ENCODE measurements at regions not wholly inside any gene's neighbourhood (a gene's known extent, or its start where the extent isn't known, plus 50 kb on each side); places are given as distances from the start of the nearest gene placed in this dataset.

DNA sequence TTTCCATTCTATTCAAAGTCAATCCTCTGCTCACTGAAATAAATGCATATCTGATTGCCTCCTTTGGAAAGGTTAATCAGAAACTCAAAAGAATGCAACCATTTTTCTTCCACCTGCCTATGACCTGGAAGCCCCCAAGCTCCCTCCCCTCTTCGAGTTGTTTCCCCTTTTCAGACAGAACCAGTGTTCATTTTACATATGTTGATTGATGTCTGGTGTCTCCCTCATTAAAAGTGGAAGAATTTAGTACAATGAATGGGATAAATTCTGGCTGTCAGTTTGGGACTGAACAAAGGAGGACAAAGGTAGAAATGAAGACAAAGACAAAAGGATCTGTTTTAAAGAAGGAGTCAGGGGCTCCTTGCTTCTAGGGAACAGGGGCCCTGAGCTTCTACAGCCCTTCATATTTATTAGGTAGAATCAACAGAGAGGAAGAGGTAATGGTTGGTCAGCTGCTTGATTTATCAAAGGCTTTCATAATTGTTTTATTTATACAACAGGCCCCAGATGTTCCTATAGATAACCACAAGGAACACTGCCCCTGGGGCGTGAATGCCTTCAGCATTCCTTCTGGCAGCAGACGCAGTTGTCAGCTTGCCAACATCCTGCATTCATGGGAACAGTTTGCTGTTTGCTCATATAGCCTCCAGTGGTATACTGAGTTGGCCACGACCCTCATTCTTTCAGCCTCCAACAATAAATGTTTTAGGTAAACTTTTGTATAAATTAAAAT is 949.8 kb upstream of the LRATD1 start:
- peaks cover 38% of the 10 kb centered on the region for H3K36me3 Mint-ChIP-seq
- TF ChIP-seq SOX15 (CRISPR knock-in tag; IDR thresholded peaks at IDR 0.05), result no peak
- TF ChIP-seq, protein P1, sequence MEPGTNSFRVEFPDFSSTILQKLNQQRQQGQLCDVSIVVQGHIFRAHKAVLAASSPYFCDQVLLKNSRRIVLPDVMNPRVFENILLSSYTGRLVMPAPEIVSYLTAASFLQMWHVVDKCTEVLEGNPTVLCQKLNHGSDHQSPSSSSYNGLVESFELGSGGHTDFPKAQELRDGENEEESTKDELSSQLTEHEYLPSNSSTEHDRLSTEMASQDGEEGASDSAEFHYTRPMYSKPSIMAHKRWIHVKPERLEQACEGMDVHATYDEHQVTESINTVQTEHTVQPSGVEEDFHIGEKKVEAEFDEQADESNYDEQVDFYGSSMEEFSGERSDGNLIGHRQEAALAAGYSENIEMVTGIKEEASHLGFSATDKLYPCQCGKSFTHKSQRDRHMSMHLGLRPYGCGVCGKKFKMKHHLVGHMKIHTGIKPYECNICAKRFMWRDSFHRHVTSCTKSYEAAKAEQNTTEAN (CRISPR knock-in tag; IDR thresholded peaks at IDR 0.05), result no peak
- TF ChIP-seq, protein P2, sequence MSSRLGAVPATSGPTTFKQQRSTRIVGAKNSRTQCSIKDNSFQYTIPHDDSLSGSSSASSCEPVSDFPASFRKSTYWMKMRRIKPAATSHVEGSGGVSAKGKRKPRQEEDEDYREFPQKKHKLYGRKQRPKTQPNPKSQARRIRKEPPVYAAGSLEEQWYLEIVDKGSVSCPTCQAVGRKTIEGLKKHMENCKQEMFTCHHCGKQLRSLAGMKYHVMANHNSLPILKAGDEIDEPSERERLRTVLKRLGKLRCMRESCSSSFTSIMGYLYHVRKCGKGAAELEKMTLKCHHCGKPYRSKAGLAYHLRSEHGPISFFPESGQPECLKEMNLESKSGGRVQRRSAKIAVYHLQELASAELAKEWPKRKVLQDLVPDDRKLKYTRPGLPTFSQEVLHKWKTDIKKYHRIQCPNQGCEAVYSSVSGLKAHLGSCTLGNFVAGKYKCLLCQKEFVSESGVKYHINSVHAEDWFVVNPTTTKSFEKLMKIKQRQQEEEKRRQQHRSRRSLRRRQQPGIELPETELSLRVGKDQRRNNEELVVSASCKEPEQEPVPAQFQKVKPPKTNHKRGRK (CRISPR knock-in tag; IDR thresholded peaks at IDR 0.05; ENCODE audit: borderline replicate concordance), result no peak
- peaks cover 77% of the 10 kb centered on the region for H3K27me3 Mint-ChIP-seq (ENCODE audit: low read depth)
- H3K4me1 Mint-ChIP-seq, result peaks cover 10% of the 10 kb centered on the region
- DNase-seq (ENCODE audit: low spot score) (no peak), ATAC-seq (no peak)
- peaks cover 51% of the 10 kb centered on the region for H3K9me3 Mint-ChIP-seq
- H3K27ac Mint-ChIP-seq, result no peak overlapping the region
- no peak overlapping the region for H3K4me3 Mint-ChIP-seq
- ChIA-PET POLR2A (no interaction called here), CTCF (no interaction called here)

DNA sequence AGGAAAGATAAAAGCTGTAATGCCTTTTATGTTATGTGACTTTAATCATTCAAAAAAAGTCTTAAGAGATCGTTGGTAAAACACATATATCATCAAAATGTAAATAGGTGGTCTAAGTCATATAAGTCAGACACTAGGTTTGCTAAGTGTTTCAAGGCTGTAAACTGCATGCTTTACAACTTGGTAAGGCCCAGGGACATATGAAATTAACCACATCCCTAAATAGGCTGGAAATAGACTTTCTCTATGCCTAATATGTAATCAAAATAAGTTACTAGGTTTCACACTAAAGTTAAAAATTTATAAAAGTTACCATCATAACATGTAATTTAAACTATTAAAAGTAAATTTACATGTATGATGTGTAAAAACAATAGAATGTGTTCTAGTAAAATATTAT is 946.3 kb upstream of the LRATD1 start:
- peaks cover 10% of the 10 kb centered on the region for H3K4me1 Mint-ChIP-seq
- DNase-seq (ENCODE audit: low spot score) (no peak), ATAC-seq (no peak)
- no peak overlapping the region for H3K4me3 Mint-ChIP-seq
- TF ChIP-seq, protein P3, sequence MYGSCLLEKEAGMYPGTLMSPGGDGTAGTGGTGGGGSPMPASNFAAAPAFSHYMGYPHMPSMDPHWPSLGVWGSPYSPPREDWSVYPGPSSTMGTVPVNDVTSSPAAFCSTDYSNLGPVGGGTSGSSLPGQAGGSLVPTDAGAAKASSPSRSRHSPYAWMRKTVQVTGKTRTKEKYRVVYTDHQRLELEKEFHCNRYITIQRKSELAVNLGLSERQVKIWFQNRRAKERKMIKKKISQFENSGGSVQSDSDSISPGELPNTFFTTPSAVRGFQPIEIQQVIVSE (CRISPR knock-in tag; IDR thresholded peaks at IDR 0.05; ENCODE audit: borderline replicate concordance), result no peak
- TF ChIP-seq SP1 (CRISPR knock-in tag; conservative IDR thresholded peaks at IDR 0.05) (no peak), JAZF1 (CRISPR knock-in tag; IDR thresholded peaks at IDR 0.05) (no peak)
- TF ChIP-seq, protein P4, sequence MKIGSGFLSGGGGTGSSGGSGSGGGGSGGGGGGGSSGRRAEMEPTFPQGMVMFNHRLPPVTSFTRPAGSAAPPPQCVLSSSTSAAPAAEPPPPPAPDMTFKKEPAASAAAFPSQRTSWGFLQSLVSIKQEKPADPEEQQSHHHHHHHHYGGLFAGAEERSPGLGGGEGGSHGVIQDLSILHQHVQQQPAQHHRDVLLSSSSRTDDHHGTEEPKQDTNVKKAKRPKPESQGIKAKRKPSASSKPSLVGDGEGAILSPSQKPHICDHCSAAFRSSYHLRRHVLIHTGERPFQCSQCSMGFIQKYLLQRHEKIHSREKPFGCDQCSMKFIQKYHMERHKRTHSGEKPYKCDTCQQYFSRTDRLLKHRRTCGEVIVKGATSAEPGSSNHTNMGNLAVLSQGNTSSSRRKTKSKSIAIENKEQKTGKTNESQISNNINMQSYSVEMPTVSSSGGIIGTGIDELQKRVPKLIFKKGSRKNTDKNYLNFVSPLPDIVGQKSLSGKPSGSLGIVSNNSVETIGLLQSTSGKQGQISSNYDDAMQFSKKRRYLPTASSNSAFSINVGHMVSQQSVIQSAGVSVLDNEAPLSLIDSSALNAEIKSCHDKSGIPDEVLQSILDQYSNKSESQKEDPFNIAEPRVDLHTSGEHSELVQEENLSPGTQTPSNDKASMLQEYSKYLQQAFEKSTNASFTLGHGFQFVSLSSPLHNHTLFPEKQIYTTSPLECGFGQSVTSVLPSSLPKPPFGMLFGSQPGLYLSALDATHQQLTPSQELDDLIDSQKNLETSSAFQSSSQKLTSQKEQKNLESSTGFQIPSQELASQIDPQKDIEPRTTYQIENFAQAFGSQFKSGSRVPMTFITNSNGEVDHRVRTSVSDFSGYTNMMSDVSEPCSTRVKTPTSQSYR (CRISPR knock-in tag; IDR thresholded peaks at IDR 0.05), result no peak
- TF ChIP-seq, protein P5, sequence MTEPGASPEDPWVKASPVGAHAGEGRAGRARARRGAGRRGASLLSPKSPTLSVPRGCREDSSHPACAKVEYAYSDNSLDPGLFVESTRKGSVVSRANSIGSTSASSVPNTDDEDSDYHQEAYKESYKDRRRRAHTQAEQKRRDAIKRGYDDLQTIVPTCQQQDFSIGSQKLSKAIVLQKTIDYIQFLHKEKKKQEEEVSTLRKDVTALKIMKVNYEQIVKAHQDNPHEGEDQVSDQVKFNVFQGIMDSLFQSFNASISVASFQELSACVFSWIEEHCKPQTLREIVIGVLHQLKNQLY (CRISPR knock-in tag; IDR thresholded peaks at IDR 0.05), result no peak
- TF ChIP-seq, protein P6, sequence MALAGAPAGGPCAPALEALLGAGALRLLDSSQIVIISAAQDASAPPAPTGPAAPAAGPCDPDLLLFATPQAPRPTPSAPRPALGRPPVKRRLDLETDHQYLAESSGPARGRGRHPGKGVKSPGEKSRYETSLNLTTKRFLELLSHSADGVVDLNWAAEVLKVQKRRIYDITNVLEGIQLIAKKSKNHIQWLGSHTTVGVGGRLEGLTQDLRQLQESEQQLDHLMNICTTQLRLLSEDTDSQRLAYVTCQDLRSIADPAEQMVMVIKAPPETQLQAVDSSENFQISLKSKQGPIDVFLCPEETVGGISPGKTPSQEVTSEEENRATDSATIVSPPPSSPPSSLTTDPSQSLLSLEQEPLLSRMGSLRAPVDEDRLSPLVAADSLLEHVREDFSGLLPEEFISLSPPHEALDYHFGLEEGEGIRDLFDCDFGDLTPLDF (CRISPR knock-in tag; IDR thresholded peaks at IDR 0.05), result no peak
- ChIA-PET CTCF (no interaction called here), POLR2A (no interaction called here)
- H3K27me3 Mint-ChIP-seq (ENCODE audit: low read depth), result peaks cover 41% of the 10 kb centered on the region
- peaks cover 69% of the 10 kb centered on the region for H3K9me3 Mint-ChIP-seq
- no peak overlapping the region for H3K27ac Mint-ChIP-seq
- H3K36me3 Mint-ChIP-seq, result peaks cover 50% of the 10 kb centered on the region

DNA sequence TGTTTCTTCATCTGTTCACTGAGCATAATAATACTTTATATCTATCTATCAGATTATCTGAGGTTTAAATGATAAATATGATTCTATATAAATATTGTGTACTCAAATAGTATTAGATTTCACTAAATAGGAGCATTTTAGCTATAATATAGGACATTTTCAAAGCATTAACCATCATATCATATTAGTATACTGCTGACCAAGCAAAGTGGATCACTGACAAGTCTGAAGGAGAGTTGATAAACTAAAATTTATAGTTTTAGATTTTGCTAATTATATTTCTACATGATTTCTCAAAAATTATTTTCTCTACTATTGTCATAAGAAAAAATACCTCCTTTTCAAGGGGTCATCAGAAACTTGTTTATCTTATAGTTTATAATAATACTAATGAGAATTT is 937.8 kb upstream of the LRATD1 start:
- TF ChIP-seq, protein P7, sequence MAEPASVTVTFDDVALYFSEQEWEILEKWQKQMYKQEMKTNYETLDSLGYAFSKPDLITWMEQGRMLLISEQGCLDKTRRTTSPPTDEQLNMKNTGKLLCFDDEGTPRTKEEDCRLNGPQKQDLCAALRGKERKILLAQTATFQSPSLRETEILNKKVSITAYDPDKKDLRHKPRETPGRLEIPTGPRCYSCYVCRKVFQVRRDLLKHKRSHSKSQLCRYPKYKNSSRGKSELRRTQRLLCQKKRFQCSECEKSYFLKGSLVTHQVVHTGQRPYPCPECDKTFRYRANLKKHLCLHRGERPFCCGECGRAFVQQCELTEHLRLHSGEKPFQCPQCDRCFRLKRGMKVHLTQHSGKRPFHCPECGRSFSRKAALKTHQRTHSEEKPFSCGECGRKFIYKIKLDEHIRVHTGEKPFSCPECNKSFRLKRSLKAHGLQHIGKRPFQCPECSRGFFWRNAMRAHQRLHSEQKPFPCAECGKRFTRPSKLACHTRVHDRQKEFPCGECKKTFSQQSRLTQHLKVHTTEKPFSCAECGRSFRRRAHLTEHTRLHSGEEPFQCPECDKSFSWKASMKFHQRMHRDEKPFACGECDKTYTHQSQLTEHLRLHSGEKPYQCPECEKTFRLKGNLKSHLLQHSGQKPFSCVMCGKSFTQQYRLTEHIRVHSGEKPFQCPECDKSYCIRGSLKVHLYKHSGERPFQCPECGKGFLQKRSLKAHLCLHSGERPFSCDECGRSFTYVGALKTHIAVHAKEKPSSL (CRISPR knock-in tag; conservative IDR thresholded peaks at IDR 0.05), result no peak
- TF ChIP-seq SOX15 (CRISPR knock-in tag; IDR thresholded peaks at IDR 0.05) (no peak), NFE2L1 (CRISPR knock-in tag; IDR thresholded peaks at IDR 0.05) (no peak)
- TF ChIP-seq, protein P8, sequence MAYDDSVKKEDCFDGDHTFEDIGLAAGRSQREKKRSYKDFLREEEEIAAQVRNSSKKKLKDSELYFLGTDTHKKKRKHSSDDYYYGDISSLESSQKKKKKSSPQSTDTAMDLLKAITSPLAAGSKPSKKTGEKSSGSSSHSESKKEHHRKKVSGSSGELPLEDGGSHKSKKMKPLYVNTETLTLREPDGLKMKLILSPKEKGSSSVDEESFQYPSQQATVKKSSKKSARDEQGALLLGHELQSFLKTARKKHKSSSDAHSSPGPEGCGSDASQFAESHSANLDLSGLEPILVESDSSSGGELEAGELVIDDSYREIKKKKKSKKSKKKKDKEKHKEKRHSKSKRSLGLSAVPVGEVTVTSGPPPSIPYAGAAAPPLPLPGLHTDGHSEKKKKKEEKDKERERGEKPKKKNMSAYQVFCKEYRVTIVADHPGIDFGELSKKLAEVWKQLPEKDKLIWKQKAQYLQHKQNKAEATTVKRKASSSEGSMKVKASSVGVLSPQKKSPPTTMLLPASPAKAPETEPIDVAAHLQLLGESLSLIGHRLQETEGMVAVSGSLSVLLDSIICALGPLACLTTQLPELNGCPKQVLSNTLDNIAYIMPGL (CRISPR knock-in tag; IDR thresholded peaks at IDR 0.05), result no peak
- DNase-seq (ENCODE audit: low spot score) (no peak), ATAC-seq (no peak)
- Mint-ChIP-seq H3K27me3 (ENCODE audit: low read depth) (peaks cover 16% of the 10 kb centered on the region), H3K4me1 (no peaks in the 10 kb centered on the region), H3K27ac (no peak overlapping the region), H3K9me3 (peaks cover 31% of the 10 kb centered on the region), H3K4me3 (no peak overlapping the region), H3K36me3 (peaks cover 3% of the 10 kb centered on the region; the same call in 1 of the 2 replicates)
- CTCF ChIA-PET, result no interaction called here
- POLR2A ChIA-PET, result no interaction called here

All from WTC11 (cell line).